ENCODE measurements at regions not wholly inside any gene's neighbourhood (a gene's known extent, or its start where the extent isn't known, plus 50 kb on each side); places are given as distances from the start of the nearest gene placed in this dataset.

GRCh38 chr10:90984898-90985297 lies 64.0 kb upstream of the ANKRD1 start:
- no peak for TF ChIP-seq EZH2 (IDR thresholded peaks at IDR 0.05; ENCODE audit: insufficient read depth, poor library complexity, severe bottlenecking)
- no peak for TF ChIP-seq EZH2phosphoT487 (IDR thresholded peaks at IDR 0.05; ENCODE audit: insufficient read depth, low read depth)
